ENCODE measurements at regions not wholly inside any gene's neighbourhood (a gene's known extent, or its start where the extent isn't known, plus 50 kb on each side); places are given as distances from the start of the nearest gene placed in this dataset.

DNA sequence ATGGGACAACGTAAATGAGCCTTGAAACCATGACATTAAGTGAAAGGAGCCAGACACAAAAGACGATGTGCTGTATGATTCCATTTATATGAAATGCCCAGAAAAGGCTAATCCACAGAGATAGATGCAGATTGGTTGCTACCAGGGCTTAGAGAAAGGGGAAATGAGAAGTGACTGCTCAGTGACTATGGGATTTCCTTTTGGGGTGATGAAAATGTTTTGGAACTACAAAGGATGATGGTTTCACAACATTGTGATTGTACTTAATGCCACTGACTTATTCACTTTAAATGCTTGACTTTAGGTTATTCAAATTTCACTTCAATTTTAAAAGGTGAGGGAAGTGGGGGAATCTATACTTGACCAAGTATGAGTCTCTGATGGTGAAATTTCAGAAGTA is 414.3 kb downstream of the SETD4 start:
- no peak for DNase-seq (ENCODE audit: low spot score)

DNA sequence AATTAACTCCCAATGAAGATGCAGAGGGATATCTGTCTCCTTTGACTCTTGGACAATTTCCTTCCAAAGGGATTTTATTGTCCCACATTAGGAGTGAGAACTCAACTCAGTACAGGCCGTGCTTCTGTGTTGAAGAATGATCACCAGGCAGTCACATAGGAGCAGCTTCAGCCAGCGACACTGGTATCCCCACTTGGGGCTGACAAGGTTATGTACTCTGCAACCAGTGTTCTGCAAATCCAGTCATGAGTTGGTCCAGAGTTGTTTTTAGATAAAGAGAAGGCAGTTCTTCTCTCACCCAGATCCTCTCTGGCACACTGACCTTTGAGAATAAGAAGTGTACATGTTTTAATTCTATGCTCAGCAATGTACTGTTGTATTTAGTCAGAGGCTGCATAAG is 415.8 kb downstream of the SETD4 start:
- DNase-seq (ENCODE audit: low spot score), result no peak

DNA sequence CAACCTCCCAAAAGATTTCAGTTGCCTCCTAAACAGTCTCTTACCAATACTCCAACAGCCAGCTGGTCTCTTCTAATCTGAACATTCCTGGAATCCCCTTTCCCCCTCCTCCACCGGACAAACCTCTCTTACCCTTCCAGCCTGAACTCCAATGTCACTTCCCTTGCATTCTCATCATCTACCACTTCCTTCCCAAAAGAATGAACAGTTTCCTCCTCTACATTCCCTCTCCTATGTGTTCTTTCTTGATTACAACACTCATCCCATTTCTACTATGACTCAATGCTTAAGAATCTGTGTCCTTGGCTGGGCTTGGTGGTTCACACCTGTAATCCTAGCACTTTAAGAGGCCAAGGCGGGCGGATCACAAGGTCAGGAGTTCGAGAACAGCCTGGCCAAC is 417.1 kb downstream of the SETD4 start:
- no peak for DNase-seq (ENCODE audit: low spot score)

DNA sequence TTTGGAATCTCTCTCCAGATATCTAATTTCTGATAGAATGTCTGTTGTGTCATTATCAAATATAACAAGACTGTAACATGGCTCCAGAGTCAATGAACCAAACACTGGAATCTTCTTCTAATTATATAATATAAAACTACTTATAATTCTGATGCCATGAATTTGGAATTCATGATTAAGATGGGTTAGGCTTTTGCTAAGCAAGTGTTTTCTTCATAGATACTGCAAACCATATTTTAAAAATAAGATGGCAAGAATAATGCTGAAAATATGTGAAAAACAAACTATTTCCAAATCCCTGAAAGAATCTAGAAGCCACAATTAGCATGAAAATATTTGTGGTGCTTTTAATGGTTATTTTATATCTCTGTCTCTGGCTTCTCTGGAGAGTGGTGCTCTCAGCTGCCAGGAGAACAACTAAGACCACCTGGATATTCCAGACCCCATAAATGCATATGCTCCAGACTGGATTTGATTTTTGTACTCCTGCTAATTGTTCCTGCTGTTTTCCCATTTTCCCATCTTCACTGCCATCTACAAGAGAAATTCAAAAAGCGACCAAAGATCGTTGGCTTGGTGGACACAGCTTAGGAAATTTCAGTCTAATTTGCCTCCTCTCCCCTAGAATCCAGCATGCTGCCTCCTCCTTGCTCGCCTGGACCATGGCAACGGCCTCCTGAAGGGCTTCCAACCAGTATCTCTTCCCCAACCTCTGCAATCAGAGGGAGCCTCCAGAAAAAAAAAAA is 418.9 kb downstream of the SETD4 start:
- no peak for DNase-seq (ENCODE audit: low spot score)

DNA sequence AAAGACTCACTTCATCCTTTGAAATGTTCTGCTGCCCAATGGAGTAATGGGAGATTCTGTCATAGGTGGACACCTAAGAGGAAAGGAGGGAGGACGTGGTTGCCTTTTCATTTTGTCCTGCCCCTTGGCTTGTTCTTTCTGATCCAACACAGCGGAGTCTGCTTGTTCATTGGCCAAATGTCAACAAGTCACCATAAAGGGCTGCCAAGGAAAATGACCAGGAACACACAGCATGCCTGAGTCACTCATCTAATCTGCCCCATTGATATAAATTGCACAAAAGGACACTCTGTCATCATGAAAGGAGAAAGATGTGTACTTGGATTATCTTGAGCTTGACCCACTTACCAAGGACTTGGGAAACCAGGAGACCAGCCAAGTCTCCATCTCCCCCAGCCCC is 422.9 kb downstream of the SETD4 start:
- no peak for DNase-seq (ENCODE audit: low spot score)

DNA sequence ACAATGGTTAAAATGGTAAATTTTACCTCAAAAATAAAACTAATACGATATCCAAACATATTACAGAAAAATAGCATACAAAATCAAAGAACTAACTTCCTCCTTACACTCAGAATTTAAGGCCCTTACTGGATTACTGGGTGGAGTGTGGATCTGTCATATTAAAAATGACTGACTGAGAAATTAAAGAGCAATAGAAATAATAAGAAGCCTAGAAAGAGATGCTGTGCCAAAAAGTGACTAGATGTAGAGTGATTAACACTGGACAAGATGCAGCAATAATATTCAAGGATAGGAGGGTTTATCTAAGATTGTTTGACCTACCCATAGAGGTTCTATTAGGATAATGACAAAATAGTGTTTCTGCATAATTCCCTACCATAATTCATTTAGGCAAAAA is 424.3 kb downstream of the SETD4 start:
- DNase-seq (ENCODE audit: low spot score), result no peak

DNA sequence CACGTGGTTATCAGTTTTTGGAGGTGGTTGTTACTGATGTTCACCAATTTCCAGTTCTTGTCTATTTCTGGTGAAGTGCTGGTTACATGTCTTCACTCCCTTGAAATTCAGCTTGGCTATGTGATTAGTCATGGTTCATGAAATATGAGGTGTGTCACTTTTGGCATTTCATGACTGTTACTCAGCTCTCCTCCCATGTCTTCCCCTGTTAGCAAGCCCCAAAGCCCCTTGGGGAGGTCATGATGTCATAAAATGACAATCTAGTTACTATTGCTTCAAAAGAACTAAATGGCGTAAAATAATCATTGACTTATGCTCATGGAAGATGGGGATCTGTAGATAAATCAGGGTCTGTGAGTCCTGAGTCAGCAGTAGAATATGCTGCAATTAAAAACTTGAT is 425.1 kb downstream of the SETD4 start:
- no peak for DNase-seq (ENCODE audit: low spot score)

DNA sequence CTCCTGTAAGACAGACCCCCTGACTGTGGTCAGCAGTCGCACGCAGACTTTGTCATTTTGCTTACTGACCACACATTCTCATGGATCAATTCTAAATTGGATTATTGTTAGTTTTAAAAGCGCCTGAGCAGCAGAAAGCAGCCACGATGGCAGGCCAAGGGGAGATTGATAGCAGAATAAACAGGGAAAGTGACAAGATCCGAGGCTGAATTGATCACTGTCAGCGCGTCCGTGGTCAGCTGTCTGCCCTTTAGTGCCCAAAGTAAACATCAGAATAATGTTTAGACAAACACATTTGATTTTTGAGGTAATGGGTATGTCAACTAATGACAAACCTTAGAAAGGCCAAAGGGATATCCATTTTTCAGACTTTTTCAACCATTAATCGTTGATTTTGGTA is 426.8 kb downstream of the SETD4 start:
- DNase-seq (ENCODE audit: low spot score), result no peak

DNA sequence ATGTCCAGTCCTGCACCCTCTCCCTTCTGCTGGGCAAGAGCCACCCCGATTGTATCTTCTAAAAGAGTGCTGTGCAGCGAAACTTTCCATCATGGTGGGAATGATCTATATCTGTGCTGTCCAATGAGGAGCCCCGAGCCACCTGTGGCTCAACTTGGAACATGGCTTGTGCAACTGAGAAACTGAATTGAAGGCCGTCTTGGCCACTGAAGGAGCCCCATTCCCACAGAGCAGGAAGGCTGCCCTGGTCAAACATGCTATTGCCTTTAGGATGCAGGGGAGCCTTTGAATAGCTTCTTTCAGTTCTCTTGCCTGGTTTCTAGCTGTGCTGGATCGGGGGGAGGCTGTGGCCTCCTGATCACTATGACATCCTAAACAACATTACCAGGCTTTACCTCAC is 427.6 kb downstream of the SETD4 start:
- DNase-seq (ENCODE audit: low spot score), result no peak

DNA sequence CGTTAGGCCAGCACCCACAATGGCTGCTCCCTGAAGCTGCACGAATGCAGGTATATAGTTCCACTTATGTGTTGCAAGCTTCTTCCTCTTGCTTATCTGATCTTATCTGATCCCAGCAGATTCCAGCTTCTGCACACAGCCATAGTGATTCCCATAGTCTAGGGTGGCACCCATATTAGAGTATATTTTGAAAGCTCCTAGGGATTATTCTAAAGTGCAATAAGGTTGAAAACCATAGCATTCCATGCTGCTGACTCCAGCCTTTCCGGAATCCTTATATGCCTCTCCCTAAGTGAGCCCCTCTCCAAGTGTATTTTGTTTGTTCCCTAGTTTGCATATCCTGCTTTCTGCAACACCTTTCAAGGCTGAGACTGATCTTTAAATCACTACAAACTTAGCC is 432.0 kb downstream of the SETD4 start:
- DNase-seq (ENCODE audit: low spot score), result no peak

DNA sequence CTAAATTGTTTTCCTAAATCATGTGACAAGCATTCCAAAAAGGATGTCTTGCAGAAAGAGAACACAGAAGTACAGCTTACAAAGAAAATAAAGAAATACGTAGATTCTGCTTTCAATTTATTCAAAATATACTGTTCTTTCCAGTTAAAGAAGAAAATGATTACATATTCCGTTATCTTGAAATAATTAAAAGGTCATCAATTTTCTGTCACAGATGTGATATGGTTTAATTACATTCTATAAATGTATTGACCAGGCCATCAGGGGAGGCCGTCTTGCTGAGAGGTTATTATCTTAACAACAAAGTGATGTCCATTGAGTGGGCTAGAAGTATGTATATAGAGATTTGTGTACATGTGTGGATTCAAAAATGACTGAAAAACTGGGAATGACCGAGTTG is 432.9 kb downstream of the SETD4 start:
- no peak for DNase-seq (ENCODE audit: low spot score)

DNA sequence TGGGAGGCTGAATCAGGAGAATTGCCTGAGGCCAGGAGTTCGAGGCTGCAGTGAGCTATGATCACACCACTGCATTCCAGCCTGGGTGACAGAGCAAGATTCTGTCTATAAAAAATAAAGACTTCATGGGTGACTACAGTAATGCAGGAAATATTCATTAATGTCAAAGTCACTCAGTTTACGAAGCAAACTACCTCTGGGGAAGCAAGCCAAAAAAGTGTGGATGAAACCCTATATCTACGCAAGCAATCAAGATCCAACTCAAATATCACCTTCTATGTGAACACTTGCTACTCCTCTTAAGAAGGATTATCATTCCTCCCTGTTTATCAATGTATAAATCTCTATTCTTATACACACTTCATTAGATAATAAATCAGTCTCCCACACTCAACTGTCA is 434.8 kb downstream of the SETD4 start:
- DNase-seq (ENCODE audit: low spot score), result no peak

DNA sequence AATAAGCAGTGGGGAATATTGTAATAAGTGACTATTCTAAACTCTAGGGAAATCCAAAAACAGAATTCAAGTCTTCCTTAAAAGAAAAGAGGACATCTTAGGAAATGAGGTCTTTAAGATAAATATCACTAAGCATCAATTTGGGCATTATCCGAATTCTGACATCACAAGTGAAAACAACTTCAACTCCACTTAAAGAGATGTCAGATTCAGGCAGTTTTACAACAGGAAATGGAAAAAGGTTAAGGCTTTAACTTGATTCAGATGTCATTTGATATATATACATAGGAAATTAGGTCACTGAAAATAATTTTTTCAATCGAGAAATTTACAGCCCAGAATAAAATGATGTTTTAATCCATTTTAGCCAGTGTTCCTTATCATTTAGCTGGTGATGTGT is 435.4 kb downstream of the SETD4 start:
- DNase-seq (ENCODE audit: low spot score), result no peak

DNA sequence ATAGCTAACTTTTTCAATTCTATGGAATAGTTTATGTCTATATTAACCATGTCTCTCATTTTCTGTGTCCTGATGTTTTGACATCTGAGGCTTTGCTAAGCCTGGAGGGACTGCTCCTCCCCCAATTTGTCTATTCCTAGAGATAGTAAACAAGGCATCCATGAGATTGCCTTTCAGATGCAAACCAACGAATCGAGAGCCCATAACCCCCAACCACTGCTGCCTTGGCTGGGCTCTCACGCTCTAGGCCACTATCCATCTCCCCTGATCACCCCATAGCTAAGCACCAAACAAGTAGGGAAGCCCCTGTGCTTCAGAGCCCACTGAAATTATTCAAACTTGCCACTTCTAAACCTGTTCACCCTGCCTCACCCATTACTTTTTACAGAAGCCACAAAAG is 437.7 kb downstream of the SETD4 start:
- no peak for DNase-seq (ENCODE audit: low spot score)

DNA sequence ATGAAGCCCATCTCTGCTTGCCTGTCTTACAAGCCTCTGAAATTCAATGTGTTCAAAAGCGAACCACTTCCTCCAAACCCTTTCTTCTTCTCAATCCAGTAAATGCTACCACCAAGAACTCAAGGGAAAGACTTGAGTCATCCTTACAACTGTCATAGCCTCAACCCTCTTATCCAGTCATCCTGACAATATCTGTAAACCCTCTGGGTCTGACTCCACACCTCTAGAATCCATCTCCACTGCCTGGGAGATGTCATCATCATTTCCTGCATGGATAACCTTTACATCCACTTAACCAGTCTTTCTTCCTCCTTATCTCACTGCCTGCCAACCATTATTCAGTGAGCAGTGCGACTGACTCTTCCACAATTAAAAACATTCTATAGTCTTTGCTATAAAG is 441.1 kb downstream of the SETD4 start:
- DNase-seq (ENCODE audit: low spot score), result no peak

DNA sequence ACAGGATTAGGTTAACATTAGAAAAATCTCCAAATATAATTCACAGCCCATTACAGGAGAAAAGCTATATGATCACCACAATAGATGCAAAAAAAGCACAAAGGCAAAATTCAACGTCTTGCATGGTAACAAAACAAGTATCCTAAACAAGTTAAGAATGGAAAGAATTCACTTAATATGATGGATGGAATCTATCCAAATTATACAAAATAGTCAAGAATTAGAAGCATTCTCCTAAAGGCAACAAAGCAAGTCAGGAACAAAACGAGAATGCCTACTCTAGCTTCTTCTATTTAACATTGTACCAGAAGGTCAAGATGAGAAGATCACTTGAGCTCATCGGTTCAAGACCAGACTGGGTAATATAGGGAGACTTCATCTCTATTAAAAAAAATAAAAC is 442.8 kb downstream of the SETD4 start:
- DNase-seq (ENCODE audit: low spot score), result no peak

DNA sequence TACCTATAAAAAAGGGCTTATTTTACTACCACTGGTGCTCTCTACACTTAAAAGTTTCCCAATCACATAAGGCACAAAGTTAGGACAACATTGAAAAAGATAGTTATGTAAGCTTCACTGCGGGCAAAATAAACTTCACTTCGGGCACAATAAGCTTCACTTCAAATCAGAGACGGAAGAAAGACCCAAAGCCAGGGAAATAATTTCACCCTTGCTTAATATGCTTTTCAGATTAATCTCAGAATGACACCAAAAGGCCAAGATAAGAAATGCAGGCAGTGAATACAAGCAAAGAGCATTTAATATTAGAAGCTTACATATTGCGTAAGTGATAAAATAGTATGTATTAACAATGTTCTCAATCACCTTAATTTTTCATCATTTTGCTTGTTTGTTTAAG is 444.2 kb downstream of the SETD4 start:
- no peak for DNase-seq (ENCODE audit: low spot score)

DNA sequence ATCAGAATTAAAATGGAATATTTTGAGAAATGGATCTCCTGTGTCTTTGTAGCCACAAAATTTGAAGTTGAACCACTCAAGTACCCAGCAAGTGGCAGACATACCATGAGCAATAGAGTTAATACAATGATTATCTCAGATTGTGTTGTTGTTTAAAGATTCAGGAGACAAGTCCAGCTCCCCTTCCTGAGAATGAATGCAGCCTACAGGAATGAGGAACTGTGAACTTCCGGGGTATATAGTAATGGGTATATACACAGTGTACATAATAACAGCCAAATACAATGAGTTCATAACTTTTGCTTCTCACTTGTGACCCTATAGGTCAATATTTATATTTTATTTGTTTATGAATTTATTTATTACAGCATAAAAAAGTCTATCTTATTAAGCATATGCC is 445.0 kb downstream of the SETD4 start:
- no peak for DNase-seq (ENCODE audit: low spot score)

DNA sequence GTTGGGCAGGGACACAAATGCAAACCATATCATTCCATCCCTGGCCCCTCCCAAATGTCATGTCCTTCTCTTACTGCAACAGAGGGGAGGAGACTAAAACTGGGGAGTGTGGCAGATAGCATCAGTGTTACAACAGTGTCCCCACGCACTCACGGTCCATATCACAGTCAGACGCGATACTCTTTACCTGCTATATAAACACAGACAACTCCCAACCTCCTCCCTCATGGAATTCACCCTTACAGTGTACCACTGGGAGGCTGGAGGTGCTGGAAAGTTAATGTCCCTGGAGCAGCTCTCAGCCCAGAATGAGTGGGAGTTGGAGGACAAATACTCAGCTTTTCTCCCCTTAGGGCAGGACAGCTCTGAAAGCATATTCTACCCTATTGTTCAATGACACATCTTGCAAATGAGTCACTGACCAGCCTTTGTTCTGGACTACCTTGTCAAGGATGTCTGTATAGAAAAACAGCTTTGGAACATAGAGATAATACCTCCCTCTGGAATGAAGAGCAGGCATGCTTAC is 445.9 kb downstream of the SETD4 start:
- no peak for DNase-seq (ENCODE audit: low spot score)

DNA sequence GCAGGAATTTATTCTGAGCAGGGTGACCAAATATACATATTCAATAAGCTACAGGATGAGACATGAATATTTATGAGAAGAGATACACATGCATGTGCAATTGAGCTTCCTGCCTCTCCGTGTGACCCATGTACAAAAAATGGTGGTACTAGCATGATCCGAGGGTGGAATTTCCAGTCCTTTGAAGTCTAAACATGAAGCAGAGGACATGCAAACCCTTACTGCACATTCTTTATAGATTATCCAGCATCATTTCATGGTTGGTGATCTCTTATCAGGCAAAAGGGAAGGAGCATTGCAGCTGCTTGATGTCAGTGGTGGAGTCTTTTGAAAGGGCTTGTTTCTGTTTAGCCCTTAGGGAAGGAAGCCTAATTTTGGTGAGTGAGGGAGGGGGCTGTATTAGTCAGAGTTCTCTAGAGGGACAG is 448.6 kb downstream of the SETD4 start:
- no peak for DNase-seq (ENCODE audit: low spot score)

DNA sequence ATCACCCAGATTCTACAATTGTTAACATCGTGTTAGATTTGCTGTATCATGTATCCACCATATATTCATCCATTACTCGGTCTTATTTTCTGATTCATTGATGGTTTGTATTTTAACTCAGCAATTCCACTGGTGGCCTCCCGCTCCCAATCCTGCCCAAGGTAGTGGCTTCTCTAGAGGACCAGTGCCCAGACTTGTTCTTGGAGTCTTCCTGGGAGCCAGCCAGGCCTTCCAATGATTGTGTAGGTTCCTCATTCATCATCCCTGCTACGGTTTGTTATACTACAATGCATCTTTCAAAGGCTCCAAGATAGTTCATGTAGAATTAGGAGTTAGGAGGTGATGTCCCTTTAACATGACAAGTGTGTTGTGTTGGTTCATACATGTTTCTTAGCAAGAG is 451.1 kb downstream of the SETD4 start:
- DNase-seq (ENCODE audit: low spot score), result no peak

DNA sequence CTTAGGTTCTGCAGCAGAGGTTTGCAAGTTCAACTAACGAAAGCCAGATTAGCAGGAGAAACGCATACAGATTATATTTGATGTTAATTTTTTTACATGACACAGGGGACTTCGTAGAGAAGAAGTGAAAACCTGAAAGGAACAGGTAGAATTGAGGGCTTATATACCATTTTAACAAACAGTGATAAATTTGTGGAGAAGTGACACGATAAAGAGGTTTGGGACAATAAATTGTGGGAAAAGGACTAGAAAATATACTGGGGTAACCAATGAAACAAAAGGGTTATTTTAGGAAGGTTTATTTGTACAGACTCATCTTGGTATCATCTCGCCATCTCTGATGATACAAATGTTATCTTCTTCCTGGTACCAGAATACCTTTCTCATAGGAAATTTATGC is 452.9 kb downstream of the SETD4 start:
- DNase-seq (ENCODE audit: low spot score), result no peak

DNA sequence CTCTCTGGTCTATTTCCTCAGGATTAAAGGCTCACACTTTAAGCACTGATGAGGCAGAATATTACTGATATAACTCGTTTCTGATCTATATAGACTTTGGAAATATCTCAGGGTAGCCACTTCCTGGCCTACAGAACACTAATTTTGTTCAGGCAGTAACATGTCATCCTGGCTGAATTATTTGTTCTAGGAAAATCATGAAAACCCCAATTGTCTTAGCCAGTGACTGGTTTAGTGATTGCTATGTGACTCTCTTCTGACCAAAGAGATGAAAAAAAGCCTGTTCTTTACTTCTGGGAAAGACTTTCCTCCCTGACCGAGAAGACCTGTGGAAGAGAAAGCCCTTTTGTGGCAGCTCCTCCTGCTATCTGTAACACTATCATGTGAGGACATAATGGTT is 453.7 kb downstream of the SETD4 start:
- no peak for DNase-seq (ENCODE audit: low spot score)

DNA sequence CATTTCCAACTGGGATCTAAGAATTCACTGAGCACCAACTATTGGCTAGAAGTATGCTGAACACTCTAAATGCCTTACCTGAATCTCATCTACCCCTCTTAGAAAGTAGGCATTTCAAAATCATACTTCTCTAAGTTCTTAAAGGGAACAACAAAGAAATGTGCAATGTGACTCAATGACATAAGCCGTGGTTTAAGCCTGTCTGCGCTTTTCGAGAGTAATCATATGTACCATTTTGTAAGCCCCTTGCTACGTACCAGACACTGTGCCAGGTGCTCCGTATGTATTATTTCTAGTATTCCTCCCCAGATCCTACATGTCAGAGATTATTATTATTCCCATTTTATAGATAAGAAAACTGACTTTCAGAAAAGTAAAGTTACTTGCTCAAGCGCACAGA is 454.2 kb downstream of the SETD4 start:
- no peak for DNase-seq (ENCODE audit: low spot score)

DNA sequence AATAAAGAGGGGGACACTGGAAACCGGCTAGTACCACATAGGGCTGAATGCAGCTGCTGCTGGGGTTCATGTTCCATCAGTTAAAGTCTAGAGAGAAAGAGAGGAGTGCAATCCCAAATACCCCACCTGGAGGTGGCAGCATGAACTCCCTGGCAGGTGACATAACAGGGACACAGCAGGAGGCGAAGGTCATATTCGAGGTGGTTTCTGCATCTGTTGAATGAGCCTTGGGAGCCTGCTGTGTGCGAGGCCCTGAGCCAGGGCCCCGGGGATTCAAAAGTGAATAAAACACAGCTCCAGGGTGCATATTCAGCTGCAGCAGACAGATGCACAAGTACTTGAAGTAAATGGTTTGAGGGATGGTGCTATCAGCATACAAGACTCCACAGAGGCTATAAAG is 456.8 kb downstream of the SETD4 start:
- DNase-seq (ENCODE audit: low spot score), result no peak

Data from HuH-7 (cell line).